GM18868 (cell line): ENCODE measurements at regions not wholly inside any gene's neighbourhood (a gene's known extent, or its start where the extent isn't known, plus 50 kb on each side); places are given as distances from the start of the nearest gene placed in this dataset.

ENCODE experiments used
- ATAC-seq: cut with Tn5 transposase; IDR thresholded peaks from one replicate; pipeline ENCODE4 v1.9.1; 2021; ENCODE audit warnings: mild to moderate bottlenecking, moderate library complexity; ENCODE audit not compliant: unreplicated experiment

DNA sequence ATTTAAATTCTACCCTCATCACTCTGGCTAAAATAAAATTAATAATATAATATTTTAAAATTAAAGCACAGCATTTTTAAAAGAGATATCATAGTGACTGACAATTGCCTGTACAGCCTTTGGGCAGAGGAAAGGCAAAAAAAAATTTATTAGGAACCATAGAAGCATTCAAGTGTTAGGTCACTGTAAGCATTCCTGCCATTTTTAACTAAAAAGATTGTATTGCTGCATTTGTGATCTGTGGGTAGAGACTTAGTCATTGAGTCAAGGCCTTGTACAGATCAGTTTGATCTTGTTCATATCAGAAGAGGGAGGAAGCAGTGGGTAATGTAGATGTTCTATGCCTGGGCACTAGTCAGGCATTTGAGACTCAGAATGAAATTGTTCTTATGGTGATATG, 109.9 kb downstream of the LYPLAL1 start:
- ATAC-seq: no peak

DNA sequence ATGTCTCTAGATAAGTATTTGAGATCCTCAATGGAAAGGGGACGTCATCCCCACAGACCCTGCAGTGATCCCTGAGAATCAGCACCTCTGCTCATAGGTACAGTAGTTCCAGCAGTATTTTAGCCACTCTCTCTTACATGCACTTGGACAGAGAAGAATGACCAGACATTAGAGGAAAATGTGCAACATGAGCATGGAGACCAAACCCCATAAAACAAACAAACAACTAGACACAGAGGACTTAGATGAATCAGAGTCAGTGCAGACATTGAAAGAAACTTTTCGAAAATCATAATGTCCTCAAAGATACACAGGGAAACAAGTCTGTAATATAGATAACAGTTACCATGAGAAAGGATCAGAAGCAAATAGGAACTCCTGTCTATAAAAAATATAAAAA, 108.2 kb downstream of the LYPLAL1 start:
- no peak for ATAC-seq

DNA sequence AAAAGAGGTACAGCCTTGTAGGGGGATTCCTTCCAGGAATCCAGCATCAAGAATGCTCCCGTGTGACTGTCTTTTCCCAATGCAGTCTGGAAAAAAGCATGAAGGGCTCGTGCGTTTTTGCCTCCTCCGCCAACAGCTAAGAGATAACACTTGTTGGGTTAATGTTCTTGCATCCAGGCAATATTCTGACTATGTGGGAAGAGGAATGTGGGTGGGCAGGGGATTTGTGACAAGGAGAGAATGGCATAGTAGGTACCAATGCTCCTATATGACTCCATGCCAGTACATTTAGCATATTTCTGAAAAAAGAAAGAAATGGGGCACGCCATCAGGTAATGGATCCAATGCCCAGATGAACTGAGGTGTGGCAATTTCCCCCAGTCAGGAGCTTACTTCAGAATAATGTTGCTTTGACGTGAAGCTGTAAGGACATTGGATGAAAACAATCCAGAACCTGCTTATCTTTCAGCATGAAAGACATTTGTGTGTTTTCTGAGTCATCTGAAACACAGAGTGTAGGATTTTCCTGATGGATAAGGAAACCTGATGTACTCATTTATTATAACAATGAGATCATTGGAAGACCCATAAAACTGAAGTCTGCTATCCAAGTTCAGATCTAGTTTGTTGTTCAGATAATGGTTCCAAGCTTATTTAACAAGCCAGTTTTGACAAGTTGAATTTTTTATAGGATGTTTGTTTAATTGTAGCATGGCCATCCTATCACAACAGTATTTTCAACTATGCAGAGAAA, 105.5 kb downstream of the LYPLAL1 start:
- no peak for ATAC-seq

DNA sequence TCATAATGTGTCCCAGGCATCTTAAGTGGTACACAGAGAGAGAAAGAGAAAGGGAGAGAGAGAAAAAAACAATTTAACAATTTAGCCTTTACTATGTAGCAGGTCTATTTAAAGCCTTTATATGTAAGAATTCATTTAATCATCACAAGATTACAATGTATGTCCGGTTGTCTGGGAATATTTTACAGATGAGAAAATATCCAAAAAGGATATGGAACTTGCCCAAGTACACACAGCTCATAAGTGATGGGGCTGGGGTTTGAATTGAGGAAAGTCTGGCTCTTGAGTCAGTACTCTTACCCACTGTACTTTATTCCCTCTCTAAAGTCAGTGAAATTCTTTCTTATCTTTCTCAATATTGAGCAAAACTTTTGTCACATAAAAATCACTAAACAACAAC, 104.6 kb downstream of the LYPLAL1 start:
- ATAC-seq: no peak

- ATAC-seq: no peak
Observed at GRCh38 chr1:219277304-219278105, 103.8 kb downstream of the LYPLAL1 start.

DNA sequence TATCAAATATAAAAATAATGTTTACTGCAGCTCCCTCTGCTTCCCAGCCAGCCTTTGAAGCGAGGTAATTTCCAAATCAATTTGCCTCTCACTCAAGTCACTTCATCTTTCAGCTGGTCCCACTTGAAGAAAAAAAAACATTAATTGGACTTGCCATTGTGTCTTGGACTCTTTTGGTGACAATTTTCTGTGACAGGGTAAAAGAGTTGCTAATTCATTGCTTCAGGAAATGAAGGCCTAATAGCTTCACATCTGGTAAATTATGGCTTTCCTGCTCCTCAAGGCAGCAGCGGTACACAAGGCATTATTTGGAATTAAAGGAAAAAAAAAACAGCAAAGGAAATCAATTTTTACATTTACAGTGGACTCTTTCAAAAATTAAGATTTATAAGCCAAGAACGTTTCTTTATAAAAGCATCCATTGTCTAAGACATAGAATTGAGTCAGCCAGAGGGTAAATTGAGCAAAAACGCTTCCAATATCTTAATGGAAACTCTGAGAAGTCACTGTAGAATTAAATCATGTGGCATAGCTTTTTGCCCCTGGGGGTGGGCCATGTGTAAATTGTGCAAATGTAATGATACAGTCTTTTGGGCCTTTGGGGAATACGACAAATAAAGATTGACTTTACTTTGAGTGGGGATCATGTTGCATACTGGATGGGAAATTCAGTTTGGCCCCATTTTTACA, 102.5 kb downstream of the LYPLAL1 start:
- ATAC-seq: no peak

DNA sequence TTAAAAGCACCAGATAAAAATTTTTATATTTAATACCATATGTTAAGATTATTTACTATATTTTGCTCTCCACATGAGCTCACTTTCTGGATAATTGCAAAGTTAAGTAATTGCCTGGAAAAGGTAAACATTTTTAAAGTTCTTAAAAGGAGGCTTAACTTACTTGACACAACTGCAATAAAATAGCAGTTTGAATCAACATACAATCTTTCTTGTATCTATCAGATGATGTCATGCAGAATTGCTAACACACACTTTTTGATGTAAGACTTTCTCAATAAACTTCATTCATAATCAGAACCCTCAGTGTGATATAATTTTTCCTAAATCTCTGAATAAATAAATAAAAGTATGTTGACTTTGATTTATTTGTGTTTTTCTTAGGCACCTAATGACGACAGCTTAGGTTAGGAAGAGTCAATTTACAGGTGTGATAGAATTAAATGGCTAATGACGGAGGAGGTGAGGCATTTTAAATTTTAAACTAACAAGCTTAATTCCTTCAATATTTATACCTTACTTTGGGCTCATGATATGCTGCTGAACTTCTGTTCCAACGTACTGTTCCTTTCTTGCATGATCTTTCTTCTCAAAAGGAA, 99.5 kb downstream of the LYPLAL1 start:
- ATAC-seq: no peak

- peak; percentile 45 for ATAC-seq
Observed at GRCh38 chr1:219271818-219272535, 98.3 kb downstream of the LYPLAL1 start.

DNA sequence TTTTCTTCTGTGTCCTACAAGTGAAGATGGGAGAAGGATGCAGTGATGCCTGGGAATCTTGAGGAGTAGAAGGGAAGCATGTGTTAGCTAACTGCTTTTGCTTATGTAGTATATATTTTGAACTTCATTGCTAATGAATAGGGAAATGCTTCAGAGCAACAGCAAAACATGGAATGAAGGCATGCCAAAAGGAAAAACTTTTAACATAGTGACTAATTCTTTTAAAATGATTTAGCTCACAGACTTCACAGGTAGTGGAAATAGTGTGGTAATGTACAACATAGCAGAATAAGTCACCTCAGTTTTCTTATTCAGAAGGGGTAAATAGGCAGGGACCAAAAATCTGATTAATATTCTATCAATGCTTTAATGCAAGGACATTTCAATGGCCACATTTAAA, 95.5 kb downstream of the LYPLAL1 start:
- ATAC-seq: no peak

DNA sequence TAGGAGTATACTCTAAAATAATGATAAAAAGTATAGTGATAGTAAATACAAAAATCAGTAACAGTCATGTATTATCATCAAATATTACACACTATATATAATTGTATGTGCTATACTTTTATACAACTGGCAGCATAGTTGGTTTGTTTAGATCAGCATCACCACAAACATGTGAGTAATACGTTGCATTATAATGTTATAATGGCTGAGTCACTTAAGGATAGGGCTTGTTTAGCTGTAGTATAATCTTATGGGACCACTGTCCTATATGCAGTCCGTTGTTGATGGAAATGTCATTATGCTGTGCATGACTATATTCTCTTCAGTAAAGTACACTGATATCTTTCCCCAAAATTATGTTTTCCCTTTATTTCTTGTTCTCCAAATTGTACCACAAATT, 92.8 kb downstream of the LYPLAL1 start:
- no peak for ATAC-seq

- ATAC-seq: no peak
Observed at GRCh38 chr1:219265026-219265515, 91.4 kb downstream of the LYPLAL1 start.

DNA sequence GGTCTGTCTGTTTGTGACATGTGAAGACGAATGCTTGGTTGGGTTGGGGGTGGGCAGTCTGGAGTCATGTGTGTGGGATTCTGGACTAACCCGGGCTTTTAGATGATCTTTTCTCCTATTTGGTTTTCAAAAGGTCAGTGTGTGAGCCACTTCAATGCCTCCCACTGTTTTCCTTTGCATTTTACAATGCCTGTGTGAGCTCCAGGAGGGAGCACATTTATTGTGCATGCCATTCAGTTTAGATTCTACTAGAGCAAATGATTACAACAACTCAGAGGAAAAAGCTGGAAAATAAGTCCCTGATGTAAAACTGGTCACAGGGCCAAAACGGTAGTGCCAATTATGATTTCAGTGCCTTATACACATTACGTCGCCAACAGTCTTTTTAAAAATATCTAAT, 90.9 kb downstream of the LYPLAL1 start:
- ATAC-seq: no peak
